Suprapubic skin (tissue), 4 donors: ENCODE measurements at regions not wholly inside any gene's neighbourhood (a gene's known extent, or its start where the extent isn't known, plus 50 kb on each side); places are given as distances from the start of the nearest gene placed in this dataset.
"Not testable (repeated sequence)": the region's sequence is repeated elsewhere in the genome, so short reads cannot be mapped to it uniquely, and the experiment has no call there.

Experiments used
- DNase-seq, 2 donors: peaks; one replicate each; pipeline ENCODE4 v3.0.0-alpha.2; 2019; ENCODE audit warnings: low spot score in 2 of 2
- H3K27ac ChIP-seq: fragments of 200-600 bp; sonication (generic); one replicate; pipeline ENCODE4 v1.5.1; 2019
- H3K27me3 ChIP-seq: fragments of 200-600 bp; sonication (generic); one replicate; pipeline ENCODE4 v1.5.1; 2019
- H3K36me3 ChIP-seq: fragments of 200-600 bp; sonication (generic); one replicate; pipeline ENCODE4 v1.5.1; 2019
- H3K4me1 ChIP-seq: fragments of 200-600 bp; sonication (generic); one replicate; pipeline ENCODE4 v1.5.1; 2019
- H3K4me3 ChIP-seq: fragments of 200-600 bp; sonication (generic); one replicate; pipeline ENCODE4 v1.5.1; 2019; ENCODE audit warnings: mild to moderate bottlenecking
- H3K9me3 ChIP-seq: fragments of 200-600 bp; sonication (generic); one replicate; pipeline ENCODE4 v1.5.1; 2019
- CTCF ChIP-seq, 2 donors: fragments of 200-600 bp in 1 of 2; fragments of 450-650 bp in 1 of 2; sonication (generic) in 1 of 2; IDR thresholded peaks; one replicate each; pipeline ENCODE4 v1.5.1; 2016 to 2019; ENCODE audit warnings: antibody characterized with exemption in 2 of 2, mild to moderate bottlenecking in 1 of 2, moderate library complexity in 1 of 2
- EP300 ChIP-seq: sonication (generic); formaldehyde crosslinking; IDR thresholded peaks from one replicate; pipeline ENCODE4 v1.6.1; 2017; ENCODE audit warnings: antibody characterized with exemption
- POLR2A ChIP-seq, 2 donors: fragments of 450-650 bp; IDR thresholded peaks; one replicate each; pipeline ENCODE4 v1.6.1; 2017; ENCODE audit warnings: antibody characterized with exemption in 2 of 2, mild to moderate bottlenecking in 2 of 2, moderate library complexity in 2 of 2
- POLR2AphosphoS5 ChIP-seq, 3 donors: sonication (generic); formaldehyde crosslinking; IDR thresholded peaks; one replicate each; pipeline ENCODE4 v1.6.1; 2017; ENCODE audit warnings: antibody characterized with exemption in 3 of 3
- WGBS: methylation state at CpG from one replicate; pipeline ENCODE4 v1.1.5; 2018; 5-methylcytosine and 5-hydroxymethylcytosine counted together

GRCh38 chr18:10248738-10249137 is 205.7 kb upstream of the APCDD1 start:
- H3K4me3 ChIP-seq: no peak overlapping the region
- H3K4me1 ChIP-seq: peaks cover 13% of the 10 kb centered on the region
- no peaks in the 10 kb centered on the region for H3K27me3 ChIP-seq
- DNase-seq: no peak
- H3K36me3 ChIP-seq: no peaks in the 10 kb centered on the region
- H3K9me3 ChIP-seq: no peaks in the 10 kb centered on the region
- no peak overlapping the region for H3K27ac ChIP-seq
- 87% methylated on average over 5 of the region's 5 CpGs for WGBS
- TF ChIP-seq POLR2A (IDR thresholded peaks at IDR 0.05) (no peak), EP300 (no peak), POLR2AphosphoS5 (IDR thresholded peaks at IDR 0.05) (no peak), CTCF (IDR thresholded peaks at IDR 0.05) (no peak)

- Histone ChIP-seq H3K36me3 (no peaks in the 10 kb centered on the region), H3K27me3 (no peaks in the 10 kb centered on the region), H3K9me3 (no peaks in the 10 kb centered on the region), H3K27ac (no peak overlapping the region), H3K4me3 (no peak overlapping the region), H3K4me1 (peaks cover 8% of the 10 kb centered on the region)
- WGBS: 92% methylated on average over 3 of the region's 3 CpGs
- no peak for DNase-seq
- no peak for TF ChIP-seq POLR2AphosphoS5 (IDR thresholded peaks at IDR 0.05)
- no peak for TF ChIP-seq EP300
- TF ChIP-seq CTCF (IDR thresholded peaks at IDR 0.05): no peak
- TF ChIP-seq POLR2A (IDR thresholded peaks at IDR 0.05): no peak
Observed at GRCh38 chr18:10249270-10249669, 205.2 kb upstream of the APCDD1 start.

- H3K9me3 ChIP-seq: no peaks in the 10 kb centered on the region
- H3K27me3 ChIP-seq: no peaks in the 10 kb centered on the region
- peaks cover 4% of the 10 kb centered on the region for H3K4me1 ChIP-seq
- TF ChIP-seq CTCF (IDR thresholded peaks at IDR 0.05) (no peak), EP300 (no peak), POLR2AphosphoS5 (IDR thresholded peaks at IDR 0.05) (no peak), POLR2A (IDR thresholded peaks at IDR 0.05) (no peak)
- WGBS: 69% methylated on average over 1 of the region's 1 CpG
- DNase-seq: no peak
- H3K27ac ChIP-seq: no peak overlapping the region
- H3K36me3 ChIP-seq: no peaks in the 10 kb centered on the region
- no peak overlapping the region for H3K4me3 ChIP-seq
Observed at GRCh38 chr18:10249801-10250200, 204.6 kb upstream of the APCDD1 start.

GRCh38 chr18:10252494-10252893 is 201.9 kb upstream of the APCDD1 start:
- Histone ChIP-seq H3K36me3 (no peaks in the 10 kb centered on the region), H3K9me3 (no peaks in the 10 kb centered on the region), H3K27ac (no peak overlapping the region), H3K27me3 (no peaks in the 10 kb centered on the region), H3K4me1 (no peaks in the 10 kb centered on the region), H3K4me3 (no peak overlapping the region)
- no peak for DNase-seq
- WGBS: 74% methylated on average over 4 of the region's 4 CpGs
- TF ChIP-seq EP300: no peak
- TF ChIP-seq POLR2AphosphoS5 (IDR thresholded peaks at IDR 0.05): no peak
- no peak for TF ChIP-seq CTCF (IDR thresholded peaks at IDR 0.05)

GRCh38 chr18:10252952-10253705 is 201.3 kb upstream of the APCDD1 start:
- Histone ChIP-seq H3K36me3 (no peaks in the 10 kb centered on the region), H3K4me3 (no peak overlapping the region), H3K9me3 (no peaks in the 10 kb centered on the region), H3K27ac (no peak overlapping the region), H3K27me3 (no peaks in the 10 kb centered on the region), H3K4me1 (no peaks in the 10 kb centered on the region)
- no peak for DNase-seq
- 63% methylated on average over 5 of the region's 5 CpGs for WGBS
- no peak for TF ChIP-seq EP300
- TF ChIP-seq POLR2A (IDR thresholded peaks at IDR 0.05): no peak
- no peak for TF ChIP-seq POLR2AphosphoS5 (IDR thresholded peaks at IDR 0.05)
- TF ChIP-seq CTCF (IDR thresholded peaks at IDR 0.05): no peak

GRCh38 chr18:10256276-10256675 is 198.2 kb upstream of the APCDD1 start:
- H3K9me3 ChIP-seq, DNase-seq, H3K4me1 ChIP-seq, H3K27ac ChIP-seq, H3K27me3 ChIP-seq, H3K36me3 ChIP-seq, H3K4me3 ChIP-seq: not testable (repeated sequence)
- WGBS: 95% methylated on average over 3 of the region's 3 CpGs
